Kidney epithelial cell (primary cell): ENCODE measurements at regions not wholly inside any gene's neighbourhood (a gene's known extent, or its start where the extent isn't known, plus 50 kb on each side); places are given as distances from the start of the nearest gene placed in this dataset.
"Not testable (repeated sequence)": the region's sequence is repeated elsewhere in the genome, so short reads cannot be mapped to it uniquely, and the experiment has no call there.

Experiments
- DNase-seq: peaks from one replicate; pipeline ENCODE4 v3.0.0-alpha.2; 2010; ENCODE audit warnings: low read depth
- H3K27me3 ChIP-seq: 2 replicates; pipeline ENCODE4 v1.6.0; 2011; ENCODE audit warnings: low read length; ENCODE audit not compliant: control insufficient read depth, insufficient read depth
- H3K36me3 ChIP-seq: 2 replicates; pipeline ENCODE4 v1.5.1; 2011; ENCODE audit warnings: low read length; ENCODE audit not compliant: control insufficient read depth, insufficient read depth
- H3K4me3 ChIP-seq: 2 replicates; pipeline ENCODE4 v1.5.1; 2011; ENCODE audit warnings: low read depth, mild to moderate bottlenecking, control low read depth, low read length
- CTCF ChIP-seq: IDR thresholded peaks from 2 replicates; pipeline ENCODE4 v1.5.1; 2011; ENCODE audit warnings: mild to moderate bottlenecking, moderate library complexity, low read length, control low read depth, inconsistent platforms; ENCODE audit not compliant: insufficient read depth, poor library complexity, severe bottlenecking

DNA sequence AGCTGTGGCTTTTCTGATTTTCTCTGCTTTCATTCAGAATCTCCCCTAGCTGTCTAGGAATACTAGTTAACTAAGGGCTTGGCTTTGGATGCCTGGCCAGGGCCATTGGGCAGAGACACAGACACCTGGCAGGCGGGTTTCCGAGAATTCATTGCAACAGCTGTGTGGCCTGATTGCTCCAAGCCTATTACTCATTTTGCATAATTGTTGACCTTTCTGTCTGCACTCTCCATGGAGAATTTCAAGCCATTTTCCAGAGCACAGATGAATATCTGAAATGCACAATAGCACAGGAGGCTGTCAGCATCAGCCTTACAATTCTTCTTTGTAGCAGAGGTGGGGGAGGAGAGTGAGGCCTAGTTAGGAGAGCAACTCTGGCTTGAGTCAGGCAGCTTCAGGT lies 310.5 kb downstream of the DMAC1 start:
- Histone ChIP-seq H3K4me3 (no peak overlapping the region), H3K27me3 (no peaks in the 10 kb centered on the region), H3K36me3 (no peaks in the 10 kb centered on the region)
- no peak for DNase-seq
- TF ChIP-seq CTCF, result no peak

DNA sequence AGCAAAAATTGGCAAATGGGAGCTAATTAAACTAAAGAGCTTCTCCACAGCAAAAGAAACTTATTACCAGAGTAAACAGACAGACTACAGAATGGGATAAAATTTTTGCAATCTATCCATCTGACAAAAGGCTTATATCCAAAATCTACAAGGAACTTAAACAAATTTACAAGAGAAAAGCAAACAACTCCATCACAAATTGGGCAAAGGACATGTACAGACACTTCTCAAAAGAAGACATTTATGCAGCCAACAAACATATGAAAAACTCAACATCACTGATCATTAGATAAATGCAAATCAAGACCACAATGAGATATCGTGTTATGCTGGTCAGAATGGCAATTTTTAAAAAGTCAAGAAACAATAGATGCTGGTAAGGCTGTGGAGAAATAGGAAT lies 315.6 kb downstream of the DMAC1 start:
- not testable (repeated sequence) for H3K27me3 ChIP-seq, H3K4me3 ChIP-seq, DNase-seq, H3K36me3 ChIP-seq

GRCh38 chr9:7481570-7481969 lies 318.0 kb downstream of the DMAC1 start:
- Histone ChIP-seq H3K27me3 (no peaks in the 10 kb centered on the region), H3K36me3 (no peaks in the 10 kb centered on the region), H3K4me3 (no peak overlapping the region)
- no peak for DNase-seq
- TF ChIP-seq CTCF, result no peak

GRCh38 chr9:7479300-7479699 lies 320.3 kb downstream of the DMAC1 start:
- peak; percentile 2 for TF ChIP-seq CTCF
- no peaks in the 10 kb centered on the region for H3K36me3 ChIP-seq
- no peak for DNase-seq

DNA sequence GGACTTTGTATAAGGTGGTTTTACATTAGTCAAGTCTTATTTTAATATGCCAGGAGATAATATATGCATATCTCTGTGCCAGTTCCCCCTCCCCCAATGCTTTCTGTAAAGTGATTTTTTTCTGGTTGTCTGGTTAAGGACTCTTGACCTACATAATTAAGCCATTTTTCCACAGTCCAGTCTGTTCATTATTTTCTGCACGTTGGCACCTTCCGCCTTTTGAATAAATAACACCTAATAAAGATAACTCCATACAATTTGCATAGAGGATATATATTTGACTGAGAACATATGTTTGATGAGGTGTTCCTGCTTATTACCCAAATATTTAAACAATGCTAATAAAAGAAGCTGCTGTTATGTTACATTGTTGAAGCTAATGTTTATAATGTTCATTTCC lies 320.9 kb downstream of the DMAC1 start:
- Histone ChIP-seq H3K4me3 (no peak overlapping the region), H3K27me3 (no peaks in the 10 kb centered on the region), H3K36me3 (no peaks in the 10 kb centered on the region)
- no peak for TF ChIP-seq CTCF
- DNase-seq, result no peak

More at GRCh38 chr9:7479300-7479699, 320.3 kb downstream of the DMAC1 start:
- Histone ChIP-seq H3K4me3 (no peak overlapping the region), H3K27me3 (no peaks in the 10 kb centered on the region)

DNA sequence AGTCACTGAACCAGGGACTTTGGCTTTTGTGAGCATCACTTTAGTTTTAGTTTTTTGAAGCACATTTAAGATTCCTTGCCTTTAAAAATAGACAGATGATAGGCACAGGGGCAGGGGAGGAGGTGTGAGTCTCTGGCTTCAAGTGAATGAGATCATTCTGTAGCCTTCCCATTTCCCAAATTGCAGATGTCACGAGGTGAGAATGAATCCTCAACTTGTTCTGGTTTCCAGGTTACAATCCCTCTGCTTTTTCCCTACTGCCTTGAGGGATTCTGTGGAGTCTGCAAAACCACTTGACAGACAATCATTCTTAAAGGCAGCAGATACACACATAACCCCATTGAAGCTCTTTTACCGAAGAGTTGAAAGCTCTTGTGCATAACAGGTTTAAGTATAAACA lies 332.4 kb downstream of the DMAC1 start:
- Histone ChIP-seq H3K36me3 (no peaks in the 10 kb centered on the region), H3K4me3 (no peak overlapping the region), H3K27me3 (no peaks in the 10 kb centered on the region)
- no peak for TF ChIP-seq CTCF
- no peak for DNase-seq

DNA sequence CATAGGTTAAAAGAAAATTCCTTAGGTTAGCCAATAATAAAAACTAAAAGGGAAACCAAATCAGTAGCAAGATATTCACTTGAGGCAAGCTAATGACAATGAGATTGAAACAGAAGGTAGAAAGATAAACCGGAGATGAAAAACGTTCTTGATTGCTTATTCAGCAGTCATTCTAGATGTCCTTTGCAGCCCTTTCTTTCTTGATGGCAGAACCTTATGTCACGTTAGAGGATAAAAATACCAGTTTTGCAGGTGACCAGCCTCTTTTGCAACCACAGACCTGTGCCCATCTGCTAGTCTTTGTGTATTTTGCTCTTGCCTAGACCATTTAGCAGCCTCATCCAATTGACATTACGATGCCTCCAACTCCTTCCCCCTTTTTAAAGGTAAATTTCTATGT lies 337.8 kb downstream of the DMAC1 start:
- Histone ChIP-seq H3K27me3 (no peaks in the 10 kb centered on the region), H3K36me3 (no peaks in the 10 kb centered on the region), H3K4me3 (no peak overlapping the region)
- TF ChIP-seq CTCF, result no peak
- no peak for DNase-seq
